Omental fat pad (tissue), 3 donors: ENCODE measurements at regions not wholly inside any gene's neighbourhood (a gene's known extent, or its start where the extent isn't known, plus 50 kb on each side); places are given as distances from the start of the nearest gene placed in this dataset.
"Not testable (repeated sequence)": the region's sequence is repeated elsewhere in the genome, so short reads cannot be mapped to it uniquely, and the experiment has no call there.

Experiments used
- ATAC-seq: fragments of 150-250 bp; one replicate; pipeline ENCODE4 v1.9.1; 2016; ENCODE audit warnings: mild to moderate bottlenecking, moderate library complexity; ENCODE audit not compliant: low FRiP score
- DNase-seq: peaks from one replicate; pipeline ENCODE4 v3.0.0-alpha.2; 2019; ENCODE audit warnings: low spot score
- CTCF ChIP-seq, 3 donors: fragments of 450-650 bp; IDR thresholded peaks; one replicate each; pipeline ENCODE4 v1.5.1; 2016 to 2017; ENCODE audit warnings: antibody characterized with exemption in 3 of 3, mild to moderate bottlenecking in 3 of 3, moderate library complexity in 2 of 3

GRCh38 chr11:134657631-134658030 is 245.6 kb upstream of the B3GAT1 start:
- DNase-seq = no peak
- TF ChIP-seq CTCF (IDR thresholded peaks at IDR 0.05) = no peak
- ATAC-seq = no peak

GRCh38 chr11:134656861-134657540 is 245.0 kb upstream of the B3GAT1 start:
- ATAC-seq = no peak
- no peak for DNase-seq
- no peak for TF ChIP-seq CTCF (IDR thresholded peaks at IDR 0.05)

GRCh38 chr11:134656086-134656840 is 244.2 kb upstream of the B3GAT1 start:
- not testable (repeated sequence) for ATAC-seq, DNase-seq

- DNase-seq (no peak), ATAC-seq (no peak)
- no peak for TF ChIP-seq CTCF (IDR thresholded peaks at IDR 0.05)
These were observed 243.3 kb upstream of the B3GAT1 start for GRCh38 chr11:134655189-134655989.

GRCh38 chr11:134654161-134654915 is 242.3 kb upstream of the B3GAT1 start:
- ATAC-seq = no peak
- no peak for DNase-seq

GRCh38 chr11:134652586-134653255 is 240.7 kb upstream of the B3GAT1 start:
- TF ChIP-seq CTCF (IDR thresholded peaks at IDR 0.05) = no peak
- no peak for DNase-seq
- no peak for ATAC-seq

More at GRCh38 chr11:134654161-134654915, 242.3 kb upstream of the B3GAT1 start:
- no peak for TF ChIP-seq CTCF (IDR thresholded peaks at IDR 0.05)
